Right renal pelvis (tissue), 4 donors: ENCODE measurements at regions not wholly inside any gene's neighbourhood (a gene's known extent, or its start where the extent isn't known, plus 50 kb on each side); places are given as distances from the start of the nearest gene placed in this dataset.
A peak's percentile ranks its signal among the peaks of the same experiment; 100 is the strongest.
"Not testable (repeated sequence)": the region's sequence is repeated elsewhere in the genome, so short reads cannot be mapped to it uniquely, and the experiment has no call there.

Experiments used
- DNase-seq, 4 donors: peaks; one replicate each; pipeline ENCODE4 v3.0.0-alpha.2; 2013; ENCODE audit warnings: low read depth in 4 of 4, low spot score in 3 of 4, missing footprints in 1 of 4

DNA sequence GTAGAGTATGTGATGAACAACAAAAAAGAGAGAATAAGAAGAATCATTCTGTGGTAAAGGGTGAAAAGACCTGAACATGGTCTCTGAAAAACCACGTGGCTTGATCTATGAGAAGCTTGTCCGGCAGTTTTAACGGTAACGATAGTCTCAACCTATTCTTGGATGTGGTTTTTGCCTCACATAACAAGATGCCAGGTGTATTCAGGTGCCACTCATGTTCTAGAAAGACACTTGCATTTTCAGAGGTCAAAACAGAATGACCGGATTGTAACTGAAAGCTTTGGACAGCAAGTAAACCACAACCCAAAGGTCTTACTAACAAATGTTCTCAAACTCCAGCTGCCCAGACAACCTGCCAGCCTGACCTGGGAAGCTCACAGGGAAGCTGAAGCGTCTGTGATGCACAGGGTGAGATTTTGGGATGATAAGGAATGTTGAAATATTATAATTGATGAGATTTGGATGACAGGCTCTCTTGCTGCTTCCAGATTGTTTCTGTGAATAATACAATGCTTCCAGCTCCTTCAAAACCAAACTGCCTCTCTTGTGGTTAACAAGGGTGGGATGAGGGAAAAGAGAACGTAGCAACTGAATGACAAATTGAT, 137.4 kb upstream of the GRB10 start:
- DNase-seq, result no peak

DNA sequence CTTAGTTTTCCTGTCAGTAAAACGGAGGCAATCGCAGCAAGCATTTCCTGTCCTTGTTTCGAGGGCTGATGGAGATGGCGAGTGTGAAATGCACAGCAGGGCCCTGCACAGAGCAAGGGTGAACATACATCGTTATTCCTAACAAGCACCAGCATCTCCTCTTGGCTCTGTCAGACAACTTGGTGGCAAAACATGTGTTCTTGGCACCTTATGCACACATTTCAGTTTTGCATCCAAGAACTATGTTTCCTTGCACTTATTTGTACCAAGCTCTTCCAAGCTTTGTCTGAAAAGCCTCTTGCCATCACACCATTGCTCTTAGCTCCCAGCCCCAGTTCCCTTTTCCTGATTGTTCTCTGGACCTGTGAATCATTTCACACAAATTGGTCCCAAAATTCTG, 132.9 kb upstream of the GRB10 start:
- DNase-seq, result no peak

DNA sequence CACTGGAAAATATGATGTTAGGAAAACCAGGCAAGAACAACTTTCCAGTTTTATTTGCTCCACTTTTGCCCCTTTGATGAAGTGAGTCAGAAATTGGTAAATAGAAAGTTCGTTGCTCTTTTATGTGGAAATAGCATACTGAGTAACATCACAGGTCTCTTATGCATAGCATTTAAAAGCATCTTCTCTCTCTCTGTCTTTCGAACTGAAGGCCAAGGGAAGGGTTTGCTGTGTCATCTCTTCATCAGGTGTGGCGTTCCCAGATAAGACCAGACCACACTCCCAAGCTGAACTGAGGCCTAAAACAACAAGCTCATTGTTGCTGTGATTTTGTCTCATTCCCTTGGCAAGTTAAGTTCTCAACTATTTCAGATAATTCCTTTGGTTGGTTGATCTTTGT, 131.8 kb upstream of the GRB10 start:
- no peak for DNase-seq

DNA sequence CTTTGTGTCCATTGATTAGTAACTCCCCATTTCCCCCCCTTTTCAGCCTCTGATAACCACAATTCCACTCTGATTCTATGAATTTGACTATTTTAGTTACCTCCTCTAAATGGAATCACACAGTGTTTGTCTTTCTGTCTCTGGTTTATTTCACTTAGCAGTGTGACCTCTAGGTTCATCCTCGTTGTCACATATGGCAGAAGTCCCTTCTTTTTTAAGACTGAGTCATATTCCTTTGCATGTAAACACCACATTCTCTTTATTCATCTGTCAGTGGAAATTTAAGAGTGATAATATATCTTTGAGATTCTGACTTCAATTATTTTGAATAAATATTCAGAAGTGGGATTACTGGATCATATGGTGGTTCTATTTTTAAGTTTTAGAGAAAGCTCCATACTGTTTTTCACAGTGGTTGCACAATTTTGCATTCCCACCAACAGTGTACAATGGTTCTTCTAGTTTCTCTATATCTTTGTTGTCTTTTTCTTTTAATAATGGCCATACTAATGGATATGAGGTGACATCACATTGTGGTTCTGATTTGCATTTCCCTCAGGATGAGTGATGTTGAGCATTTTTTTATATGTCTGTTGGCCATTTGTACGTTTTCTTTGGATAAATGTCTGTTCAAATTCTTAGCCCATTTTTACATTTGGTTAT, 126.1 kb upstream of the GRB10 start:
- no peak for DNase-seq

DNA sequence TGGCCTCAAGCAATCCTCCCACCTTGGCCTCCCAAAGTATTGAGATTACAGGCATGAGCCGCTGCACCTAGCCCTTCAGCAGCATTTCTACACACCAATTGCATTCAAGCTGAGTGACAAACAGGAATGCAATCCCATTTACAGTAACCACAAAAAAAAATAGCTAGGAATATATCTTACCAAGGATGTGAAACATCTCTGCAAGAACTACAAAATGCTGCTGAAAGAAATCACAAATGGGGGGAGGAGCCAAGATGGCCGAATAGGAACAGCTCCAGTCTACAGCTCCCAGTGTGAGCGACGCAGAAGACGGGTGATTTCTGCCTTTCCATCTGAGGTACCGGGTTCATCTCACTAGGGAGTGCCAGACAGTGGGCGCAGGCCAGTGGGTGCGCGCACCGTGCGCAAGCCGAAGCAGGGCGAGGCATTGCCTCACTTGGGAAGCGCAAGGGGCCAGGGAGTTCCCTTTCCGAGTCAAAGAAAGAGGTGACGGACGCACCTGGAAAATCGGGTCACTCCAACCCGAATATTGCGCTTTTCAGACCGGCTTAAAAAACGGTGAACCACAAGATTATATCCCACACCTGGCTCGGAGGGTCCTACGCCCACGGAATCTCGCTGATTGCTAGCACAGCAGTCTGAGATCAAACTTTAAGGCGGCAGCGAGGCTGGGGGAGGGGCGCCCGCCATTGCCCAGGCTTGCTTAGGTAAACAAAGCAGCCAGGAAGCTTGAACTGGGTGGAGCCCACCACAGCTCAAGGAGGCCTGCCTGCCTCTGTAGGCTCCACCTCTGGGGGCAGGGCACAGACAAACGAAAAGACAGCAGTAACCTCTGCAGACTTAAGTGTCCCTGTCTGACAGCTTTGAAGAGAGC, 116.1 kb upstream of the GRB10 start:
- not testable (repeated sequence) for DNase-seq

DNA sequence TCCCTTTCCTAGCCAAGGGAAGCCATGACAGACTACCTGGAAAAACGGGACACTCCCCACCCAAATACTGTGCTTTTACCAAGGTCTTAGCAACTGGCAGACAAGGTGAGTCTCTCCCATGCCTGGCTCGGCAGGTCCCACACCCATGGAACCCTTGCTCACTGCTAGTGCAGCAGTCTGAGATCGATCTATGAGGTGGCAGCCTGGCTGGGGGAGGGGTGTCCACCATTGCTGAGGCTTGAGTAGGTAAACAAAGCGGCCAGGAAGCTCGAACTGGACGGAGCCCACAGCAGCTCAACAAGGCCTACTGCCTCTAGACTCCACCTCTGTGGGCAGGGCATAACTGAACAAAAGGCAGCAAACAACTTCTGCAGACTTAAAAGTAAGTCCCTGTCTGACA, 104.4 kb upstream of the GRB10 start:
- DNase-seq, result not testable (repeated sequence)

DNA sequence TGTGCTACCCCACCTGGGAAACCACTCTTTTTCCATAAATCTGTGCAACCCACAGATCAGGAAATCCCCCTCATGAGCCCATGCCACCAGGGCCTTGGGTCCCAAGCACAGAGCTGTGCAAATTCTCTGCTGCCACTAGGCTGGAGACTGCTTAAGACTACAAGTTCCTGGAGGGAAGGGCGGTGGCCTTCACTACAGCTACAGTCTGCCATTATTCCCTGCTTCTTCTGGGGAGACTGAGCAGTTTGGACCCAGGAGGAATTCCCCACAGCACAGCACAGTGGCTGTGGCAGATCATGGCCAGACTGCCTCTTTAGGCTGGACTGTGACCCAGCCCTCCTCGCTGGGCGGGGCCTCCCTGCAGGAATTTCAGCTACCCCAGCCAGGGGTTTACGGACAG, 89.7 kb upstream of the GRB10 start:
- no peak for DNase-seq

DNA sequence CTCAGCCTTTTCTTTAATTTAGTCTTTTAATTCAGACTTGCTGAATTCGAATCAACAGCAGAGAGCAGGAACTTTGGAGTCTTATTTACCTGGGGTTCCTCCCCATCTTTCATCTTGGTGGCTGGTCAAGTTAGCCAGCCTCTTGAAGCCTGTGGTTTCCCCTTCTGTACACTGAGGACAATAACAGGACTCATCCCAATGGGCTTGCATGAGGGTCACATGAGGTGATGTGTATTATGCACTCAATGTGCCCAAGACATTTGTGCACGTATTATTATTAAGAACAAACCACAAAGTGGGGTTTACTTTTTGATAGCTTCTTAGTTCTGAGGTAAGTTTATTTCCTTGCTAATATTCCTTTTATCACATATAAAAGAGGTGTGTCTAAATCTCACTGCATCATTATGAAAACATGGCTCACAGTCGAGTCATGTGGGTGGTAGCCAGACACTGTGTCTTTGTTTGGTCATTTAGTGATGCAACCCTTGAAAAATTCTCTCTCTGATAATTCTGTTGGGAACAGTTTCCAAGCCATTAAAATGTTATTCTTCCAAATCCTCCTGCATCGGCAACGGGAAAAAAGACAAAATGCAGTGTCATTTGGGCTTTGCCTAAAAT, 86.5 kb upstream of the GRB10 start:
- no peak for DNase-seq

DNA sequence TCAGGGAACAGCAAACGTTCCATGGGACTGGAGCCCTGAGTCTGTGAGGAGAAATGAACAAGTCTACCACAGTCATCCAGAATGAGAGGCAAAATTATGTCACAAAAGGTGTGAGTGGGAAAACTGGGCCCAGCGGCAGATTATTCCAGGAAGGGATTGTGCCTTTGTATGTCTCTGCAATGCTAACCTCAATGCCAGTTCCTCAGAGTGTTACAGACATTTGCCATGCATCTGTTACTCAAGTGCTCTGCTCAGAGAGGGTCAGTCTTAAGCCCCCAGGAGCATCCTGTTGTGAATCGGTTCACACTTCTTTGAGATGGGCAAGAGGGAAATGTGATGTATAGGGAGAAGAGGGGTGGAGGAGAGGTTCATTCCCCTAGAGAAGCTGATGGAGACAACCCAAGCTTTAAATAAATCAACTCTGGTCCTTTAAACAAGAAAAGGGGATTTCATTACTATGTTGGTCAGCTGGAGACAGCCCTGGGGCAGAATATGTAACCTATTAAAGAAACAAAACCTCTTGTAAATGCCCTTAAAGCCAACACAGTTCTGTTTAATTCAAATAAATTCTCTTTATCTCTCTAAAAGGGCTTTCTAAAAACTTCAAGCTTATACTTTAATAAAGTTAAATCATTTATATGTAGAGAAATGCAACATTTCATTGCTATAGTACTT, 85.9 kb upstream of the GRB10 start:
- DNase-seq, result peak in 3 of 4 donors; percentile 5 to 8 (median 6)

DNA sequence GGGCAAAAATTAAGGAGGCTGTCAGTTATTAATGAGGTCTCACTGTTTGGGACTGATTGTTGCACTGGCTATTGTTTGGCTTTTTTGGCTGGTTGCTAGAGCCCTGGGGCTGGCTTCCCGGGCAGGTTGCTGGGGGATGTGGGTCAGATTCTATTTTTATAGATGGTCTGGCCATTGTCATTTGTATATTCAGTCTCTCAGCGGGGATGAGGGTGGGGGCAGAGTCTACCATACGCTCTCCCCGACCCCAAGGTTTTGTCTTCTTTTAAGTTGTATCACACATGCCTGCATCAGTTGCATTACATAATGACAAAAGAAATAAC, 84.3 kb upstream of the GRB10 start:
- DNase-seq, result no peak

DNA sequence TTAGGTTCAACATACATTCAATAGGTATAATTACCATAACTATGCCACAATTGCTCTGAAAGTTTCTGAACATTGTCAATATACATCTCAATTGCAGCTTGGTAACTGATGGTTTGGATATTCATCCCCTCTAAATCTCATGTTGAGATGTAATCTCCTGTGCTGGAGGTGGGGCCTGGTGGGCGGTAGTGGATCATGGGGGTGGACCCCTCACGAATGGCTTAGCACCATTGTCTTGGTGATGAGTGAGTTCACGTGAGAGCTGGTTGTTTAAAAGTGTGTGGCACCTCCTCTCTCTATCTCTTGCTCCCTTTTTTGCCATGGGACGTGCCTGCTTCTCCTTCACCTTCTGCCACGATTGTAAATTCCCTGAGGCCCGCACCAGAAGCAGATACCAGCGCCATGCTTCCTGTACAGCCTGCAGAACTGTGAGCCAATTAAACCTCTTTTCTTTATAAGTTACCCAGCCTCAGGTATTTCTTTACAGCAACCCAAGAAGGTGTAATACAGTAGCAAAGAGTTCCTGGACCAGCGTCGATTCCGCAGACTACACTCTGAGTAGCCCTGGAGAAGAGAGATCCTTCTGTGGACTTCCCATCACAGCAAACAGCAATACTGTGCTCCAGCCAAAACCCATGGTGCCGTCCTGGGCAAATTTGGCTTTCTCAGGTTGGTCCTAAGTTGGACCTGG, 83.8 kb upstream of the GRB10 start:
- no peak for DNase-seq

DNA sequence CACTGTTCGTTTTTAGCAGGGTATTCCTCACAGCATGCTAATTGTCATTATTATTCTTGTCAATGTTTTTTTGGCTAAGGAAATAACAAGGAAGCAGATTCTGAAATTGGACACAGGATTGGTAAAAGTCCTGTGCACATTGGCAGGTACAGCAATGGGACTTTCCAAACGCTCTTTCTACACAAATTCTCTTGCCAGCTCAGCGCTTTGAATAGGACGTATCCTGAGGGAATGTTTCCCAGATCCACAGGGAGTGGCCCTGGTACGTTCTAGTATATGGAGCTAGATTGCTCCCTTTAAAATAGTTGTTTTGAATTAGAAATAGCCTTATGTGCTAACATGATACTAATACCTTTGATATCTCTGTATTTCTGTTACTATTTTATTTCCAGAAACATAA, 82.8 kb upstream of the GRB10 start:
- no peak for DNase-seq

DNA sequence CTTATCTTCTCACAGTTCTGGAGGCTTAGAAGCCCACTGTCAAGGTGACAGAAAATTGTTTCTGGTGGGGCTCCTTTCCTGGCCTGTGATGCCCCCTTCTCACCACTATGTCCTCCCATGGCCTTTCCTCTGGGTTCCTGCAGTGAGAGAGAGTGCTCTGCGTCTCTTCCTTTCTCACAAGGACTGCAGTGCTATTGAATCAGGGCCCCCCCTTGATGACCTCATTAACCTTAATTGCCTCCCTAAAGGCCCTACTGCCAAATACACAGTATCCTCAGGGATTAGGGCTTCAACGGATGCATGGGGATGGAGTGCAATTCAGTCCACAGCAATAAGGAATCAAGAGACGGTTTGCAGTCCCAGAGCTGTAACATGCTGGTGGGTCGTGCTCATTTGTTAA, 82.0 kb upstream of the GRB10 start:
- DNase-seq, result no peak

DNA sequence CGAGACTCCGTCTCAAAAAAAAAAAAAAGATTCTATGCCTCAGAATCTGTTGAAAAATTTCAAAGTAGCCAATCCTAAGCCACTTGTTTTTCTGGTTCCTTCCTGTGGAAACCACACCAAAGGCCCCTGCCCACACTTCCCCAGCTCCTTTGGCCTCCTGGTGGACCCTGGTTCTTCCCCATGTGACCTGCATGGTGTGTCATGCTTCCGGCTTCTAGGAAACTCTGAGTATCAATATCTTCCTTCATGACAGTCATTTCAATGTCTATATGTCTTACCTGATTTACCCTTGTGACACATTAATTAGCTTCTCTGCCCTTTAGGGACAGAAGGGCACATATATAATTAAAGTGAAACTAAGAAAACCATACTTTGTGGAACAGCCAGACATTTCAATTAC, 80.4 kb upstream of the GRB10 start:
- no peak for DNase-seq

DNA sequence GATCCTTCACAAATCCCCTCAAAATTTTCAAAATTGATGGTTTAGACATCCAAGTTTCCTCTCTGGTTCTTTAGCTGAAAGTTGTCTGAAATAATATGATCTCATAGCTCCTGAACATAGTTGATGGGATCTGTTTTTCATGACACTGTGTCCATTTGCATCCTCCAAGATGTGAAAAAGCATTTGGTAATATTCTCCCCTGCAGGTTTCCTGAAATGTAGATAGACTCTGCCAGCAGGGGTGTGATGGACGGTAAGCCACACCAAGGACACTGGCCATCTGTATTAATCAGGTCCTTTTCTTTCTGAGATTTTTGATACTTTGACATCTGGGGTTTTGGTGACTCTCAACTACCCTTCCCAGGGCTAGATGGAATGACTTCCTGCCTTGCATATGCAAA, 79.6 kb upstream of the GRB10 start:
- no peak for DNase-seq

DNA sequence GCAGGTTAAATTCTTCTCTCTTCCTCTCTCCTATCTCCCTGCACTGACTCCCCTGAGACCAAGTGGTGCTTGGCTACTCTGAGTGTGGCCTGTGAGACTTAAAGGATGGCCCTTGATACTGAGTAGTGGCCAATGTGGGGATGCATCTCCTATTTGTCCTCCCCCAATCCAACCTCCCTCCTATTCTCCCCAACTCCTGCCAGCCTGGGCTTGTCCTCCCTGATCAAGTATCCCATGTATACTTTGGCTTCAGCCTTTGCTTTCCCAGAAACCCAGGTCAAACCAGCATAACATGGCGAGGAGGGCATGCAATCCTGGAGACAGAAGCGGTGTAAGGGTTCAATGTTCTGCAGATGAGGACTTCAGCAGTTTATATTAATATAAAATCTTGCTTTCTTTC, 77.9 kb upstream of the GRB10 start:
- no peak for DNase-seq

DNA sequence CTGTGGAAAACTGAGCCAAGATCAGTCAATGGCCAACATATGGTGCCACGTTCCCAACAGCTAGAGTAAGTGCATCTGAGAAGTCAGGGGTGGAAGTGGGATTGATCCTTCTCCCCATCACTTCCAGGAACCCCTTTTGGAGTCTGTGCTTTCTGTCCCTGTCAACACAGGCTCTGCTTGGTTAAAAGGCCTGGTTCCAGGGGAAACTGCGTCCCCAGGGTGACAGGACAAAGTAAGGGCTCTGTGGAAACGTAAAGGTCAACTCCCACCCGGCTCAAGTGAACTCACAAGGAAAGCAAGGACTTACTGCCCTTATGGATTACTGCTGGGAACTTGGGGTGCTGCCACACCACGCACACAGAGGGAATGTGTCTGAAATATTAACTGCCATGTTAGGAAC, 77.5 kb upstream of the GRB10 start:
- no peak for DNase-seq

DNA sequence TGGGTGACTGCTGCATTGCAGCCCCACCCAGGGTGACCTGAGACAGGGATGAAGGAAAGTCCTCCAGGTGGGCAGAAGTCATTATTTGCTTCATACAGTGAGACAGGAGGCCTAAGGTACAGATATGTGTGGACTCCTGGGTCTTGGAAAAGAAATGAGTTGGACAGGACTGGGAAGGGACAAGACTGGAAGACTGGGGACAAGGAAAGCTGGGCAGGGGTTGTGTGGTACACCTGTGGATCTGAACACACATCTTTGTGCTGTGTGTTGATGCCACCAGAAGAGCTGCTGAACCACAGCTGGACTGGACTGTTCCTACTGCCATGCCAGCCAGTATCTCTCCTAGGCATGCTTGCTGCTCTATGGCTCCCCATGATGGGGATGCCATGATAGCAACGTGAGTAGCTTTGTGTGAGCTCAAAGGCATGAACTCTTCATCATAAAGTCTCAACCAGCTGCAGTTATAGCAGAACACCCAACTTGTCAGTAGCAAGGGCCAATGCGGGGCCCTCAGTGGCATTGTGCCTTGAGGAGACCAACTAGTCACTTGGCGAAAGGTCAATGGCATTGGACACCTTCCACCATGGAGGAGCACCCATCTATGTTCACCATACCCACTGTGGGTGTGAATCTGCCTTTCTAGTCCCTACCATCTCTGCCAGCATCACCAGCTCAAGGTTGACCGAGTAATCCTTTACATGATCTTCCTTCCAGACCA, 76.0 kb upstream of the GRB10 start:
- no peak for DNase-seq

DNA sequence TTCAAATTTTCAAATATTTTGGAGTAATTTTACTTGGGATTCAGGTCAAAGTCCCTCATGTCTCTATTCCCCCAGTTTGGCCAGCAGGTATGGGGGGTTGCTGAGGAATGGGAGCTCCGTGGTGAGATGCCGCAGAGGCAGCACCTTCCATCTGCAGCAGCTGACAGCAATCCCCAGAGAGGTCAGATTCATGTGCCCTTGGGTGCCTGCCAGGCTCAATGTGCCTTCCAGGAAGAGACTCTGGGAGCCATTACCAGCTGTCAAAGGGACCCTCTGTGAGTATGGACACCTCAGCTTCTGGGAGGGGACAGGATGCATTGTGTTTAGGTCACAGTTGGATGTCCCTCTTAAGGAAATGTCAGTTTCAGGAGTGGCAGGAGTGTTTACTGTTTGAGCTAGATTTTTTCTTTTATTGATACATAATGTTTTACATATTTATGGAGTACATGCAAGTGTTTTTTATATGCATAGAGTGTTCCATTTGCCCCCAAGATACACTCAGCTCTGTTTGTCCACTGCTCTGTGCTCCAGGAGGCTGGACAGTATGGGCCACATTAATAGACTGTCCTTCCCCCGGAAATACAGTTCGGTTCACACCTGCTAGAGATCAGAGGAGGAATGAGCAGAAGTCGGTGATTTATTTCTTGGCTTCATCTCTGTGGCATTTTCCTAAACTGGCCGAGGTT, 75.3 kb upstream of the GRB10 start:
- no peak for DNase-seq
